Panc1 (cell line): ENCODE measurements at regions not wholly inside any gene's neighbourhood (a gene's known extent, or its start where the extent isn't known, plus 50 kb on each side); places are given as distances from the start of the nearest gene placed in this dataset.

ENCODE experiments used
- CTCF ChIP-seq: fragments of 450-650 bp; IDR thresholded peaks from 2 replicates; pipeline ENCODE4 v1.5.1; 2017; ENCODE audit warnings: mild to moderate bottlenecking
- REST ChIP-seq, 2 experiments: IDR thresholded peaks; 2 replicates each; pipeline ENCODE4 v1.6.1; 2011 to 2012; ENCODE audit warnings: low read depth in 2 of 2, control low read depth in 1 of 2, low read length in 1 of 2, mild to moderate bottlenecking in 1 of 2, moderate library complexity in 1 of 2; ENCODE audit not compliant: insufficient read depth in 1 of 2
- SIN3A ChIP-seq: IDR thresholded peaks from 2 replicates; pipeline ENCODE4 v1.6.1; 2012; ENCODE audit warnings: low read depth, mild to moderate bottlenecking, low read length, moderate library complexity, borderline replicate concordance; ENCODE audit not compliant: insufficient read depth

DNA sequence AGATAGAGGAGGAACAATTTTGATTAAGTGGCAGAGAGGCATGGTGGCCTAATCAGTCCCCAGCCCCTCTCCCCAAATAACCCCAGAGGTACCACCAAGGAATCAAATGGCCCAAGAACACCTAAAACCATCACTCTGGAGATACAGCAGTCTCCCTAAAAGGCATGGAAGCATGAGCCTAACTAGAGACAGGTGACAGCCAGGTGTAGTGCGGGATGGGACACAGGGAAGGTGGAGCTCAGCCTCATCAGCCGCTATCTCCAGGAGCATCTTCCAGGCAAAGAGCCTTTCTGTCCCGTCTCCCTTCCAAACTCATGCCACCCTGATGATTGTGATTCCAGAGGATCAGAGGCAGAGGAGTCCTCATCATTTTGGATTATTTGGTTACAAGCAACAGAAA lies 144.7 kb downstream of the COPS8 start:
- no peak for TF ChIP-seq CTCF
- TF ChIP-seq SIN3A, result no peak
- TF ChIP-seq REST (IDR thresholded peaks at IDR 0.05; ENCODE audit: insufficient read depth in 1 of 2, low read depth in 2 of 2, low read length in 1 of 2), result no peak
